Stomach (tissue), 4 donors: ENCODE measurements at regions not wholly inside any gene's neighbourhood (a gene's known extent, or its start where the extent isn't known, plus 50 kb on each side); places are given as distances from the start of the nearest gene placed in this dataset.

Experiments
- EP300 ChIP-seq: sonication (generic); formaldehyde crosslinking; IDR thresholded peaks from one replicate; pipeline ENCODE4 v1.6.1; 2017; ENCODE audit warnings: antibody characterized with exemption
- POLR2A ChIP-seq, 4 donors: fragments of 450-650 bp; IDR thresholded peaks; one replicate each; pipeline ENCODE4 v1.6.1; 2016; ENCODE audit warnings: antibody characterized with exemption in 4 of 4, control low read depth in 2 of 4, mild to moderate bottlenecking in 1 of 4, moderate library complexity in 1 of 4
- TF ChIP-seq, protein P1 (sequence below), 7 experiments: fragments of 450-650 bp in 4 of 7; fragments of 200-600 bp in 3 of 7; sonication (generic) in 3 of 7; IDR thresholded peaks; one replicate each; pipeline ENCODE4 v1.5.1; 2016 to 2019; ENCODE audit warnings: antibody characterized with exemption in 7 of 7, control low read depth in 2 of 7, mild to moderate bottlenecking in 1 of 7

GRCh38 chr17:63181856-63182255, 215.8 kb downstream of the TANC2 start:
- TF ChIP-seq, protein P1, sequence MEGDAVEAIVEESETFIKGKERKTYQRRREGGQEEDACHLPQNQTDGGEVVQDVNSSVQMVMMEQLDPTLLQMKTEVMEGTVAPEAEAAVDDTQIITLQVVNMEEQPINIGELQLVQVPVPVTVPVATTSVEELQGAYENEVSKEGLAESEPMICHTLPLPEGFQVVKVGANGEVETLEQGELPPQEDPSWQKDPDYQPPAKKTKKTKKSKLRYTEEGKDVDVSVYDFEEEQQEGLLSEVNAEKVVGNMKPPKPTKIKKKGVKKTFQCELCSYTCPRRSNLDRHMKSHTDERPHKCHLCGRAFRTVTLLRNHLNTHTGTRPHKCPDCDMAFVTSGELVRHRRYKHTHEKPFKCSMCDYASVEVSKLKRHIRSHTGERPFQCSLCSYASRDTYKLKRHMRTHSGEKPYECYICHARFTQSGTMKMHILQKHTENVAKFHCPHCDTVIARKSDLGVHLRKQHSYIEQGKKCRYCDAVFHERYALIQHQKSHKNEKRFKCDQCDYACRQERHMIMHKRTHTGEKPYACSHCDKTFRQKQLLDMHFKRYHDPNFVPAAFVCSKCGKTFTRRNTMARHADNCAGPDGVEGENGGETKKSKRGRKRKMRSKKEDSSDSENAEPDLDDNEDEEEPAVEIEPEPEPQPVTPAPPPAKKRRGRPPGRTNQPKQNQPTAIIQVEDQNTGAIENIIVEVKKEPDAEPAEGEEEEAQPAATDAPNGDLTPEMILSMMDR (IDR thresholded peaks at IDR 0.05), result no peak
- no peak for TF ChIP-seq EP300
- no peak for TF ChIP-seq POLR2A (IDR thresholded peaks at IDR 0.05)
